NCI-H1048 (cell line): ENCODE measurements at regions not wholly inside any gene's neighbourhood (a gene's known extent, or its start where the extent isn't known, plus 50 kb on each side); places are given as distances from the start of the nearest gene placed in this dataset.
"Not testable (repeated sequence)": the region's sequence is repeated elsewhere in the genome, so short reads cannot be mapped to it uniquely, and the experiment has no call there.

Experiments
- DNase-seq: peaks from one replicate; lab custom pipeline; 2025; lab: John Stamatoyannopoulos, UW

- DNase-seq: no peak
Observed at GRCh38 chr12:84136862-84137367, 775.7 kb downstream of the SLC6A15 start.

- DNase-seq: no peak
Observed at GRCh38 chr12:84135586-84136279, 776.9 kb downstream of the SLC6A15 start.

GRCh38 chr12:84134797-84135366 lies 777.7 kb downstream of the SLC6A15 start:
- DNase-seq: no peak

- no peak for DNase-seq
Observed at GRCh38 chr12:84131076-84131475, 781.5 kb downstream of the SLC6A15 start.

GRCh38 chr12:84128117-84128991 lies 784.2 kb downstream of the SLC6A15 start:
- no peak for DNase-seq

- DNase-seq: no peak
Observed at GRCh38 chr12:84124211-84124610, 788.4 kb downstream of the SLC6A15 start.

GRCh38 chr12:84117190-84117589 lies 795.4 kb downstream of the SLC6A15 start:
- no peak for DNase-seq

GRCh38 chr12:84113666-84114065 lies 798.9 kb downstream of the SLC6A15 start:
- DNase-seq: no peak

- not testable (repeated sequence) for DNase-seq
Observed at GRCh38 chr12:84103886-84104285, 808.7 kb downstream of the SLC6A15 start.

- not testable (repeated sequence) for DNase-seq
Observed at GRCh38 chr12:84101963-84102362, 810.6 kb downstream of the SLC6A15 start.

GRCh38 chr12:84099591-84099990 lies 813.0 kb downstream of the SLC6A15 start:
- DNase-seq: not testable (repeated sequence)

- DNase-seq: no peak
Observed at GRCh38 chr12:84091651-84092050, 820.9 kb downstream of the SLC6A15 start.

GRCh38 chr12:84089356-84089755 lies 823.2 kb downstream of the SLC6A15 start:
- no peak for DNase-seq

GRCh38 chr12:84085046-84085445 lies 827.6 kb downstream of the SLC6A15 start:
- no peak for DNase-seq

- no peak for DNase-seq
Observed at GRCh38 chr12:84079626-84080025, 833.0 kb downstream of the SLC6A15 start.

GRCh38 chr12:84077679-84078078 lies 834.9 kb downstream of the SLC6A15 start:
- DNase-seq: no peak

GRCh38 chr12:84075991-84076390 lies 836.6 kb downstream of the SLC6A15 start:
- DNase-seq: no peak

GRCh38 chr12:84073401-84073800 lies 839.2 kb downstream of the SLC6A15 start:
- DNase-seq: no peak

GRCh38 chr12:84072961-84073360 lies 839.6 kb downstream of the SLC6A15 start:
- no peak for DNase-seq

- no peak for DNase-seq
Observed at GRCh38 chr12:84070292-84070691, 842.3 kb downstream of the SLC6A15 start.

GRCh38 chr12:84069699-84070098 lies 842.9 kb downstream of the SLC6A15 start:
- DNase-seq: no peak

GRCh38 chr12:84069198-84069597 lies 843.4 kb downstream of the SLC6A15 start:
- DNase-seq: no peak

- no peak for DNase-seq
Observed at GRCh38 chr12:84058136-84058535, 854.5 kb downstream of the SLC6A15 start.
